IPS-15b (cell line): ENCODE measurements at regions not wholly inside any gene's neighbourhood (a gene's known extent, or its start where the extent isn't known, plus 50 kb on each side); places are given as distances from the start of the nearest gene placed in this dataset.
"Not testable (repeated sequence)": the region's sequence is repeated elsewhere in the genome, so short reads cannot be mapped to it uniquely, and the experiment has no call there.

ENCODE experiments used
- H3K27me3 ChIP-seq: one replicate; pipeline ENCODE4 v1.6.1; 2013; ENCODE audit warnings: low read length; ENCODE audit not compliant: control insufficient read depth, insufficient read depth
- H3K36me3 ChIP-seq: one replicate; pipeline ENCODE4 v1.6.1; 2013; ENCODE audit warnings: low read length; ENCODE audit not compliant: control insufficient read depth, insufficient read depth
- H3K4me1 ChIP-seq: one replicate; pipeline ENCODE4 v1.6.1; 2013; ENCODE audit warnings: mild to moderate bottlenecking, low read length; ENCODE audit not compliant: control insufficient read depth, insufficient read depth
- H3K4me3 ChIP-seq: one replicate; pipeline ENCODE4 v1.5.1; 2013; ENCODE audit warnings: low read depth, low read length
- H3K9ac ChIP-seq: one replicate; pipeline ENCODE4 v1.6.1; 2013; ENCODE audit warnings: low read depth, mild to moderate bottlenecking, low read length
- H3K9me3 ChIP-seq: one replicate; pipeline ENCODE4 v1.6.1; 2013; ENCODE audit warnings: mild to moderate bottlenecking, low read length; ENCODE audit not compliant: control insufficient read depth, insufficient read depth

GRCh38 chr7:79770063-79770462 lies 316.6 kb upstream of the MAGI2 start:
- no peaks in the 10 kb centered on the region for H3K4me1 ChIP-seq
- H3K9me3 ChIP-seq, result no peaks in the 10 kb centered on the region
- H3K4me3 ChIP-seq, result no peak overlapping the region
- H3K27me3 ChIP-seq, result no peaks in the 10 kb centered on the region
- H3K9ac ChIP-seq, result no peak overlapping the region
- H3K36me3 ChIP-seq, result no peaks in the 10 kb centered on the region

DNA sequence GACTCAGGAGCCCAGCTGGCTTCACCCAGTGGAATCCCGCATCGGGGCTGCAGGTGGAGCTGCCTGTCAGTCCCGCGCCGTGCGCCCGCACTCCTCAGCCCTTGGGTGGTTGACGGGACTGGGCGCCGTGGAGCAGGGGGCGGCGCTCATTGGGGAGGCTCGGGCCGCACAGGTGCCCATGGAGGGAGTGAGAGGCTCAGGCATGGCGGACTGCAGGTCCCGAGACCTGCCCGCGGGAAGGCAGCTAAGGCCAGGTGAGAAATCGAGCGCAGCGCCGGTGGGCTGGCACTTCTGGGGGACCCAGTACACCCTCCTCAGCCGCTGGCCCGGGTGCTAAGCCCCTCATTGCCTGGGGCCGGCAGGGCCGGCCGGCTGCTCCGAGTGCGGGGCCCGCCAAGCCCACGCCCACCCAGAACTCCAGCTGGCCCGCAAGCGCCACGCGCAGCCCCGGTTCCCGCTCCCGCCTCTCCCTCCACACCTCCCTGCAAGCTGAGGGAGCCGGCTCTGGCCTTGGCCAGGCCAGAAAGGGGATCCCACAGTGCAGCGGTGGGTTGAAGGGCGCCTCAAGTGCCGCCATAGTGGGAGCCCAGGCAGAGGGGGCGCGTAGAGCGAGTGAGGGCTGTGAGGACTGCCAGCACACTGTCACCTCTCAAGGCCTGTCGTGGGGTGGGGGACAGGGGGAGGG lies 314.6 kb upstream of the MAGI2 start:
- H3K36me3 ChIP-seq, H3K9me3 ChIP-seq, H3K4me3 ChIP-seq, H3K9ac ChIP-seq, H3K4me1 ChIP-seq, H3K27me3 ChIP-seq: not testable (repeated sequence)

- H3K4me1 ChIP-seq, H3K9me3 ChIP-seq, H3K4me3 ChIP-seq, H3K27me3 ChIP-seq, H3K9ac ChIP-seq, H3K36me3 ChIP-seq: not testable (repeated sequence)
Measured at GRCh38 chr7:79767192-79767591, 313.7 kb upstream of the MAGI2 start.

DNA sequence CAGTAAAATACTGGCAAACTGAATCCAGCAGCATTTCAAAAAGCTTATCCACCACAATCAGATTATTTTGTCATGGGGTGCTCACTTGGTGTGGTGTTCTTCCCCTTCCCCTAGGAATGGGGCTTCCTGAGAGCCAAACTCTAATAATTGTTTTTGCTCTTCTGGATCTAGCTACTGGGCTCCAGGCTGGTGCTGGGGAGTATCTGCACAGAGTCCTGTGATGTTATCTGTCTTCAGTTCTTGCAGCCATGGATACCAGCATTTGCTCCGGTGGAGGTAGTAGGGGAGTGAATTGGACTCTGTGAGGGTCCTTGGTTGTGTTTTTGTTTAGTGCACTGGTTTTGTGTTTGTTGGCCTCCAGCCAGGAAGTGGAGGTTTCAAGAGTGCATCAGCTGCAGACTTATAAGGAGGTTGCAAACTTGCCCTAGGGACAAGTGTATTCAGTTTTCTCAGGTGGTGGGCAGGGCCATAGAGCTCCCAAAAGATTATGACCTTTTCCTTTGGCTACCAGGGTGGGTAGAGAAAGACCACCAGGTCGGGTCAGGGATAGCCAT lies 308.5 kb upstream of the MAGI2 start:
- Histone ChIP-seq H3K4me1 (no peaks in the 10 kb centered on the region), H3K4me3 (no peak overlapping the region), H3K36me3 (no peaks in the 10 kb centered on the region), H3K27me3 (no peaks in the 10 kb centered on the region), H3K9me3 (no peaks in the 10 kb centered on the region), H3K9ac (no peak overlapping the region)

DNA sequence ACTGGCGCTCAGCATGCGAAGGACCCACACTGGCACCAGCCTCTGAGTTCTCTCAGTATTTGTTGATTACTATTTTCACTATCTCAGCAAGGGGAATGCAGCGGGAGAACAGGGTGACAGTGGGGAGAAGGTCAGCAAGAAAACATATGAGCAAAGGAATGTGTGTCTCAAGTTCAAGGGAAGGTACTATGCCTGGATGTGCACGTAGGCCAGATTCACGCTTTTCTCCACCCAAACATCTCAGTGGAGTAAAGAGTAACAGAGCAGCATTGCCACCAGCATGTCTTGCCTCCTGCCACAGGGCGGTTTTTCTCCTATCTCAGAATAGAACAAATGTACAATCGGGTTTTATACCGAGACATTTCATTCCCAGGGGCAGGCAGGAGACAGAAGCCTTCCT lies 297.5 kb upstream of the MAGI2 start:
- not testable (repeated sequence) for H3K36me3 ChIP-seq, H3K27me3 ChIP-seq, H3K4me1 ChIP-seq, H3K9ac ChIP-seq, H3K9me3 ChIP-seq, H3K4me3 ChIP-seq

DNA sequence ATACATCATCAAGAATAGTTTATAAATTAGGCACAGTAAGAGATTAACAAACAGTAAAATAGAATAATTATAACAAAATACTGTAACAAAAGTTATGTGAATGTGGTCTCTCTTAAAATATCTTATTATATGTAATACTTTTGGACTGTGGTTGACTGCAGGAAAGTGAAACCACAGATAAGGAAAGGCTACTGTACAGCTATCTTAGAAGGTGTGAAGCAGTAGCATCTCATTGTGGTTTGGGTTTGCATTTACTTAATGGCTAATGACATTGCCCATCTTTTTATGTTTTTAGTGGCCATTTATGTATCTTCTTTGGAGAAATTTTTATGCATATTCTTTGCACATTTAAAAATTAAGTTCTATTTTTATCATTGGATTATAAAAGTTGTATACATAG lies 296.4 kb upstream of the MAGI2 start:
- Histone ChIP-seq H3K4me3 (no peak overlapping the region), H3K9ac (no peak overlapping the region), H3K36me3 (no peaks in the 10 kb centered on the region), H3K9me3 (no peaks in the 10 kb centered on the region), H3K27me3 (no peaks in the 10 kb centered on the region), H3K4me1 (no peaks in the 10 kb centered on the region)

DNA sequence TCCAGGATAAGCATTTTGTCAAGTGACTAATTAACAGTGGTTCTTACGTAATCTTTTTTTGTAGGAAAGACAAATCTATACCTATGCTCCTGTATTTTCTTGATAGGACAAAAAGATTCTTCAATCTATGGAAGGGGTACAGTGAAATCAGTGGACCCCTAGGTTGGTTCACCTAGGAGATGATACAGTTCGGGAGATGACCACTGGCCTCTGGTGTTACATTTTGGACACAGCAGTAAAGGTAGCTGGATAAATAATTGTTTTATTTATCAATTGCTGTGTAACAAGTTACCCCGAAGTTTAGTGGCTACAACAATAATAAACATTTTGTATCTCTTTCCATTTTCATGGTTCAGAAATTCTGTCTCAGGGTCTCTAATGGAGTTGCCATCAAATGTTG lies 288.2 kb upstream of the MAGI2 start:
- Histone ChIP-seq H3K4me3 (no peak overlapping the region), H3K9me3 (no peaks in the 10 kb centered on the region), H3K4me1 (no peaks in the 10 kb centered on the region), H3K27me3 (no peaks in the 10 kb centered on the region), H3K36me3 (no peaks in the 10 kb centered on the region), H3K9ac (no peak overlapping the region)

DNA sequence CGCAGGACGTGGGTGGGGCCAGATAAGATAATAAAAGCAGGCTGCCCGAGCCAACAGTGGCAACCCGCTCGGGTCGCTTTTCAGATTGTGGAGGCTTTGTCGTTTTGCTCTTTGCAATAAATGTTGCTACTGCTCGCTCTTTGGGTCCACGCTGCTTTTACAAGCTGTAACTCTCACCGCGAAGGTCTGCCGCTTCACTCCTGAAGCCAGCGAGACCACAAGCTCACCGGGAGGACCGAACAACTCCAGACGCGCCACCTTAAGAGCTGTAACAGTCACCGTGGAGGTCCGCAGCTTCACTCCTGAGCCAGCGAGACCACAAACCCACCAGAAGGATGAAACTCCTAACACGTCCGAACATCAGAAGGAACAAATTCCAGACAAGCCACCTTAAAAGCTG lies 286.6 kb upstream of the MAGI2 start:
- Histone ChIP-seq H3K4me1 (no peaks in the 10 kb centered on the region), H3K4me3 (no peak overlapping the region), H3K36me3 (no peaks in the 10 kb centered on the region), H3K27me3 (no peaks in the 10 kb centered on the region), H3K9ac (no peak overlapping the region), H3K9me3 (no peaks in the 10 kb centered on the region)

- not testable (repeated sequence) for H3K9ac ChIP-seq
Measured at GRCh38 chr7:79739036-79739709, 285.7 kb upstream of the MAGI2 start.

GRCh38 chr7:79736418-79736817 lies 283.0 kb upstream of the MAGI2 start:
- no peaks in the 10 kb centered on the region for H3K27me3 ChIP-seq
- H3K9ac ChIP-seq, result no peak overlapping the region
- no peaks in the 10 kb centered on the region for H3K9me3 ChIP-seq
- no peak overlapping the region for H3K4me3 ChIP-seq
- H3K4me1 ChIP-seq, result no peaks in the 10 kb centered on the region
- H3K36me3 ChIP-seq, result no peaks in the 10 kb centered on the region

More at GRCh38 chr7:79739036-79739709, 285.7 kb upstream of the MAGI2 start:
- H3K4me3 ChIP-seq, H3K27me3 ChIP-seq, H3K9me3 ChIP-seq, H3K36me3 ChIP-seq, H3K4me1 ChIP-seq: not testable (repeated sequence)

GRCh38 chr7:79735012-79735411 lies 281.5 kb upstream of the MAGI2 start:
- no peak overlapping the region for H3K4me3 ChIP-seq
- H3K36me3 ChIP-seq, result no peaks in the 10 kb centered on the region
- H3K27me3 ChIP-seq, result no peaks in the 10 kb centered on the region
- no peaks in the 10 kb centered on the region for H3K4me1 ChIP-seq
- H3K9ac ChIP-seq, result no peak overlapping the region
- H3K9me3 ChIP-seq, result no peaks in the 10 kb centered on the region

GRCh38 chr7:79734181-79734580 lies 280.7 kb upstream of the MAGI2 start:
- Histone ChIP-seq H3K9ac (no peak overlapping the region), H3K27me3 (no peaks in the 10 kb centered on the region), H3K4me3 (no peak overlapping the region), H3K4me1 (no peaks in the 10 kb centered on the region), H3K9me3 (no peaks in the 10 kb centered on the region), H3K36me3 (no peaks in the 10 kb centered on the region)
